Fibroblast of the aortic adventitia (primary cell): ENCODE measurements at regions not wholly inside any gene's neighbourhood (a gene's known extent, or its start where the extent isn't known, plus 50 kb on each side); places are given as distances from the start of the nearest gene placed in this dataset.

Source experiments
- DNase-seq: peaks from one replicate; pipeline ENCODE4 v3.0.0-alpha.2; 2010; ENCODE audit warnings: low read depth
- H3K4me3 ChIP-seq: 2 replicates; pipeline ENCODE4 v1.5.1; 2011; ENCODE audit warnings: low read depth, mild to moderate bottlenecking, control low read depth, low read length, moderate library complexity
- CTCF ChIP-seq: IDR thresholded peaks from 2 replicates; pipeline ENCODE4 v1.5.1; 2011; ENCODE audit warnings: mild to moderate bottlenecking, low read length, control low read depth, inconsistent platforms; ENCODE audit not compliant: insufficient read depth

DNA sequence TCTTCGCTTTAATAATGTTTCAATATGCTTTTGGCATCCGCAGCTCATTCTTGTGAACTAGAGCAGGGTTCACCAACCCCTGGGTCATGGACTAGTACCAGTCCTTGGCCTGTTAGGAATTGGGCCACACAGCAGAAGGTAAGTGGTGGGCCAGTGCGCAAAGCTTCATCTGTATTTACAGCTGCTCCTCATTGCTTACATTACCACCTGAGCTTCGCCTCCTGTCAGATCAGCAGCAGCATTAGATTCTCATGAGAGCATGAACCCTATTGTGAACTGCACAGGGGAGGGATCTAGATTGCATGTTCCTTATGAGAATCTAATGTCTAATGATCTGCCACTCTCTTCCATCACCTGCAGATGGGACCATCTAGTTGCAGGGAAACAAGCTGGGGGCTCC is 75.5 kb upstream of the GGTLC1 start:
- no peak for TF ChIP-seq CTCF
- DNase-seq, result no peak
- no peak overlapping the region for H3K4me3 ChIP-seq

DNA sequence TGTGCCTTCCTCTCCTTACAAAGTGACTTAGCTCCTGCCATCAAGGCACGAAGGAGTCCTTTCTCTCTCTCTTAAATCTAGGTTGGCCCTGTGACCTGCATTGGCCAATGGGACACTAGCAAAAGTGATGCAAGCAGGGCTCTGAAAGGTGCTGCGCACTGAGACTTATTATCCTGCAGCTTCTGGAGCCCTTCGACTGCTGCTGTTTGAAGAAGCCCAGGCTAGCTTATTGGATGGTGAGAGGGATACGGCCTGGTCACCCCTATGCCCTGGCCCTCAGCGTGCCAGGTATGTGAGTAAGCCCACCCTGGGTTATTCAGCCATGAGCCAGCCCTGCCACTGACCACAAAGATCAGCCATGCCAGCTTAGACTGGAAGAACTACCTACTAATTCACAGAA is 74.5 kb upstream of the GGTLC1 start:
- H3K4me3 ChIP-seq, result no peak overlapping the region
- no peak for TF ChIP-seq CTCF
- DNase-seq, result no peak

GRCh38 chr20:24060851-24061590 is 72.4 kb upstream of the GGTLC1 start:
- no peak overlapping the region for H3K4me3 ChIP-seq
- DNase-seq, result no peak
- TF ChIP-seq CTCF, result no peak

GRCh38 chr20:24059174-24059573 is 70.6 kb upstream of the GGTLC1 start:
- H3K4me3 ChIP-seq, result no peak overlapping the region

GRCh38 chr20:24056491-24056890 is 67.9 kb upstream of the GGTLC1 start:
- TF ChIP-seq CTCF, result no peak
- no peak overlapping the region for H3K4me3 ChIP-seq
- no peak for DNase-seq

More at GRCh38 chr20:24059174-24059573, 70.6 kb upstream of the GGTLC1 start:
- TF ChIP-seq CTCF, result no peak
- DNase-seq, result no peak

DNA sequence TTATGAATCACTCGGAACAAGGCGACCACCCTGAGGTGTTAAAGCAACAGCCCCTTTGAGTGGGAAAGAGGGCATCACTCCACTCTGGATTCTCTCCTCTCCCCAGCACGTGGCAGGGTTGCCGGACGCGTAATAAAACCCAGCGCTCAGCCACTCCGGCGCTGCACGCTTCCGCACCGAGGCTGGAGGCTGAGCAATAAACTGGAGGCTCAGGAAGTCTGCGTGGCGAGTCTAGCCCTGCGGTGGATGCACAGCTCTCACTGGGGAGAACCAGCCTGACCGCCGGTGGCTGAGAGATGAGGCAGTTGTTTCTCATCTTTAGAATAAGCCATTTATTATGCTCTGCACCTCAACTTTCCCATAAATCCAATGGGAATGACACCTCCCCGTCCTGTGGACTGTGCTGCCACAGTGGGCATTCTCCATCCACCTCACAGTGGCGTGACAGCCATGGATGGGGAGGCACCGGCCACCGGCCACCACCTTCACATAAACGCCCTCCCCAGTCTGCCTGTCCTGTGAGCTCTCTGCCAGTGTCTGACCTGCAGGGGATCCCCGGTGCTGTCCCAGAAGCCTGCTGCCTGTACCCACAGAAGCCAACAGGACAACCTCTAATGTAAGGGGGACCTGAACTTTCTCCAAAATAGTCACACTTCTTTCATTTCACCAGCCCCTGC is 64.2 kb upstream of the GGTLC1 start:
- H3K4me3 ChIP-seq, result no peak overlapping the region
- no peak for DNase-seq
- no peak for TF ChIP-seq CTCF
